ENCODE measurements at regions not wholly inside any gene's neighbourhood (a gene's known extent, or its start where the extent isn't known, plus 50 kb on each side); places are given as distances from the start of the nearest gene placed in this dataset.
"Not testable (repeated sequence)": the region's sequence is repeated elsewhere in the genome, so short reads cannot be mapped to it uniquely, and the experiment has no call there.

DNA sequence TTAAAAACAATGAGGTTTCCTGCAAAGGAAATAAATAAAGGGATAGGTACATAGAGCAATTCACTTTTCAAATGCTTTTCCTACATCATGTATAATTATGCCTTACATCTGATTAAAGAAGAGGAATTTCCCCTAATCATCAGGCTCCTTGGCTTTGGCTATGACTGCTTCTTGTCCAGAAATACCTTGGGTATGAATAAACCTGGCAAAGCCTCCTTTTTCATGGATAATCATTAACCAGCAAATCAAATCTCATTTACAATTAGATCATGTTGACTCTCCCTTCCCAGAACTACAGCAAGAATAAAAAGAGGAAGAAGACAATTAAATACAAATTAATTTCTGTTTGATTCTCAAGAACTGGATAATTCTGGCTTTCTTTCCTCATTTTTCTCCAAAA lies 58.0 kb upstream of the CD2AP start:
- Histone ChIP-seq H3K4me3 (no peak overlapping the region), H3K27me3 (no peaks in the 10 kb centered on the region), H3K4me1 (peaks cover 0 to 4% (median under 1%) of the 10 kb centered on the region in 4 donors), H3K36me3 (no peaks in the 10 kb centered on the region), H3K9me3 (no peaks in the 10 kb centered on the region), H3K27ac (peak overlapping the region in 1 of 4 donors; percentile 24)
- intact Hi-C loops (cut with DNase I), result loop anchor here (10.0 kb wide), 2 partner anchors 165 to 205 kb away; no protein-coding TSS in a partner anchor
- TF ChIP-seq POLR2A (IDR thresholded peaks at IDR 0.05) (no peak), POLR2AphosphoS5 (IDR thresholded peaks at IDR 0.05) (no peak), EP300 (IDR thresholded peaks at IDR 0.05) (no peak)
- TF ChIP-seq, protein P1, sequence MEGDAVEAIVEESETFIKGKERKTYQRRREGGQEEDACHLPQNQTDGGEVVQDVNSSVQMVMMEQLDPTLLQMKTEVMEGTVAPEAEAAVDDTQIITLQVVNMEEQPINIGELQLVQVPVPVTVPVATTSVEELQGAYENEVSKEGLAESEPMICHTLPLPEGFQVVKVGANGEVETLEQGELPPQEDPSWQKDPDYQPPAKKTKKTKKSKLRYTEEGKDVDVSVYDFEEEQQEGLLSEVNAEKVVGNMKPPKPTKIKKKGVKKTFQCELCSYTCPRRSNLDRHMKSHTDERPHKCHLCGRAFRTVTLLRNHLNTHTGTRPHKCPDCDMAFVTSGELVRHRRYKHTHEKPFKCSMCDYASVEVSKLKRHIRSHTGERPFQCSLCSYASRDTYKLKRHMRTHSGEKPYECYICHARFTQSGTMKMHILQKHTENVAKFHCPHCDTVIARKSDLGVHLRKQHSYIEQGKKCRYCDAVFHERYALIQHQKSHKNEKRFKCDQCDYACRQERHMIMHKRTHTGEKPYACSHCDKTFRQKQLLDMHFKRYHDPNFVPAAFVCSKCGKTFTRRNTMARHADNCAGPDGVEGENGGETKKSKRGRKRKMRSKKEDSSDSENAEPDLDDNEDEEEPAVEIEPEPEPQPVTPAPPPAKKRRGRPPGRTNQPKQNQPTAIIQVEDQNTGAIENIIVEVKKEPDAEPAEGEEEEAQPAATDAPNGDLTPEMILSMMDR (IDR thresholded peaks at IDR 0.05), result no peak
- DNase-seq, result no peak

DNA sequence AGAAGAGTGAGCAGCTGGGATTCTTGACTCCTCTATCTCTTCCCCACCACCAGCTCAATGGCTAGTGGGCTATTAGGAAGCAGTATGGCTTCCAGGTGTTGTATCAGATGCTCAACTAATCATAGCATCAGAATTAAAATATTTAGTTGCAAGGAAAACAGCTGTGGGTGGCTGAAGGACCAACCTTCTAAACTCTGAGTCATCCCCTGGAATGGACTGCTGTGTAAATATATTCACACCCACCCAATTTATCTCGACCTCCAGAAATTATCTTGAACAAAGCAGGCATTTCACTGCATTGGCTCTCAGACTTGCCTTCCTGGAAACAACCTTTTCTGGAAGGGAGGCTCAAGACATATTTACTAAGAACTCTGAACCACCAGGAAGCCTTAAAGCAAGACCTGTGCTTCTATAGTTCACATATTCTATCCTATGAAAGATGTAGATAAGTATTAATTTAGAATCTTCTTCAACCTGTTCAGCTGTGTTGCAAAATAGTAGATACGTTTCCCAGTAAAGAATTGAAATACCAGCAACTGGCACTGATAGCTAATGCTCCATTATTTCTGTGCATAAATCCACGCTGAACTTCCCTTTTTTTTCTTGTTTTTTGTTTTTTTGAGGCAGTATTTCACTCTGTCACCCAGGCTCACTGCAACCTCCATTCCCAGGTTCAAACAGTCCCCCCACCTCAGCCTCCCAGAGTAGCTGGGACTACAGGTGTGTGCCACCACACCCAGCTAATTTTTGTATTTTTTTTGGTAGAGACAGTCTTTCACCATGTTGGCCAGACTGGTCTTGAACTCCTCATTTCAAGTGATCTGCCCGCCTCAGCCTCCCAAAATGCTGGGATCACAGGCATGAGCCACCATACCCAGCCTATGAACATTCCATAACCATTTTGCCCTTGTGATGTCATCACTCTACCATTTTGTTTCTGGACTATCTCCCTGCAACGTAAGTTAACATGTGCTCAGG lies 56.9 kb upstream of the CD2AP start:
- H3K4me1 ChIP-seq, result no peaks in the 10 kb centered on the region
- no peak overlapping the region for H3K4me3 ChIP-seq
- TF ChIP-seq POLR2A (IDR thresholded peaks at IDR 0.05) (no peak), EP300 (IDR thresholded peaks at IDR 0.05) (no peak), POLR2AphosphoS5 (IDR thresholded peaks at IDR 0.05) (no peak)
- TF ChIP-seq, protein P1 (IDR thresholded peaks at IDR 0.05), result no peak
- H3K27ac ChIP-seq, result no peak overlapping the region
- H3K9me3 ChIP-seq, result no peaks in the 10 kb centered on the region
- no peaks in the 10 kb centered on the region for H3K36me3 ChIP-seq
- intact Hi-C loops (cut with DNase I), result no loop called here
- WGBS, 2 donors, result 54 to 72% methylated on average over 5 of the region's 5 CpGs
- H3K27me3 ChIP-seq, result no peaks in the 10 kb centered on the region
- DNase-seq, result no peak

DNA sequence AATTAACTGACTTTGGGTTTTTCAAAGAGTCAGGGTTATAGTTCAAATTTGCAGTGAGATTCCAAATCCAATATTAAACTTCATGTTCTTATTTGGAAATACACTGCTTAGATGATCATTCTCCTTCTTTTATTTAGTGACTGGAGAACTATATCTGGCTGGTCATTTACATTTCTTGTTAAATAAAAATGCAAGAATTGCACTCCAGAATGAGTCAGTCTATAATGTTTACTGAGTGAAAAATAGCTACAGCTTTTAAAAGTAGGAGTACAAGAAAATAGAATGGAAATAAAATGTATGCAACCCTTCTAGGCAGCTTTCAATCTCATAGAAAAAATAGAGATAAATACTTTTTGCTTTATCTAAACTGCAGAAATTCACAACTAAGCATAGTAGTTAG lies 54.5 kb upstream of the CD2AP start:
- no peak overlapping the region for H3K4me3 ChIP-seq
- TF ChIP-seq POLR2A (IDR thresholded peaks at IDR 0.05) (no peak), POLR2AphosphoS5 (IDR thresholded peaks at IDR 0.05) (no peak), EP300 (IDR thresholded peaks at IDR 0.05) (no peak)
- TF ChIP-seq, protein P1 (IDR thresholded peaks at IDR 0.05), result no peak
- H3K27me3 ChIP-seq, result no peaks in the 10 kb centered on the region
- H3K36me3 ChIP-seq, result no peaks in the 10 kb centered on the region
- no peaks in the 10 kb centered on the region for H3K4me1 ChIP-seq
- H3K9me3 ChIP-seq, result no peaks in the 10 kb centered on the region
- H3K27ac ChIP-seq, result no peak overlapping the region
- no peak for DNase-seq
- intact Hi-C loops (cut with DNase I), result no loop called here

DNA sequence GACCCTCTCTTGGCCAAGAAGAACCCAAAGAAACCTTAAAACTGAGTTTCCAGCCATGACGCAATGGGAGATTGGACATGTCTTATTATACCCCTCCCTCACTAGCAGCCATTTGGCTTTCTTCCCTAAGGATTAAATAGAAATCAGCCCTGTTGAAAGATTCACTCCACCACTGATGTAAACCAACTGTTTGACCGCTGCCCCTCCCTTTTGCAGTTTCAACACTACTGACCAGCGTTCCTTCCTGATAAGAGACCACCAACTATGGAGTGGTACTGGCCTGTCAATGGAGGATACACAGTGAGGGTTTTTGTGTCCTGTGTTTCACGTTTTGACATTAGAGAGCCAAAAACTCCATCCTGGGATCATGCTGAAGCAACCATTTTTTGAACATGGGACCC lies 53.2 kb upstream of the CD2AP start:
- 79 to 84% methylated on average over 4 of the region's 4 CpGs for WGBS, 2 donors

DNA sequence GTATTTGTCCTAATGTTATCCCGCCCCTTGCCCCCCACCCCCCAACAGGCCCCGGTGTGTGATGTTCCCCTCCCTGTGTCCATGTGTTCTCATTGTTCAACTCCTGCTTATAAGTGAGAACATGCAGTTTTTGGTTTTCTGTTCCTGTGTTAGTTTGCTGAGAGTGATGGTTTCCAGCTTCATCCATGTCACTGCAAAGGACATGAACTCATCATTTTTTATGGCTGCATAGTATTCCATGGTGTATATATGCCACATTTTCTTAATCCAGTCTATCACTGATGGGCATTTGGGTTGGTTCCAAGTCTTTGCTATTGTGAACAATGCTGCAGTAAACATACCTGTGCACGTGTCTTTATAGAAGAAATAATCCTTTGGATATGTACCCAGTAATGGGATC lies 51.9 kb upstream of the CD2AP start:
- intact Hi-C loops (cut with DNase I); H3K27me3 ChIP-seq; H3K9me3 ChIP-seq; H3K27ac ChIP-seq; H3K36me3 ChIP-seq; H3K4me1 ChIP-seq; H3K4me3 ChIP-seq; DNase-seq: not testable (repeated sequence)
- 83 to 98% methylated on average over 3 of the region's 3 CpGs for WGBS, 2 donors

More for the DNA sequence above, 53.2 kb upstream of the CD2AP start:
- no peak overlapping the region for H3K4me3 ChIP-seq
- no peaks in the 10 kb centered on the region for H3K27me3 ChIP-seq
- no peaks in the 10 kb centered on the region for H3K36me3 ChIP-seq
- H3K4me1 ChIP-seq, result no peaks in the 10 kb centered on the region
- no peak overlapping the region for H3K27ac ChIP-seq
- no peak for DNase-seq
- intact Hi-C loops (cut with DNase I), result no loop called here
- no peak for TF ChIP-seq POLR2A (IDR thresholded peaks at IDR 0.05)
- TF ChIP-seq, protein P1 (IDR thresholded peaks at IDR 0.05), result no peak
- TF ChIP-seq EP300 (IDR thresholded peaks at IDR 0.05), result no peak
- TF ChIP-seq POLR2AphosphoS5 (IDR thresholded peaks at IDR 0.05), result no peak
- peaks cover 0 to 8% (median 2%) of the 10 kb centered on the region in 4 donors for H3K9me3 ChIP-seq

All from sigmoid colon (tissue), 6 donors.